ENCODE measurements at regions not wholly inside any gene's neighbourhood (a gene's known extent, or its start where the extent isn't known, plus 50 kb on each side); places are given as distances from the start of the nearest gene placed in this dataset.

DNA sequence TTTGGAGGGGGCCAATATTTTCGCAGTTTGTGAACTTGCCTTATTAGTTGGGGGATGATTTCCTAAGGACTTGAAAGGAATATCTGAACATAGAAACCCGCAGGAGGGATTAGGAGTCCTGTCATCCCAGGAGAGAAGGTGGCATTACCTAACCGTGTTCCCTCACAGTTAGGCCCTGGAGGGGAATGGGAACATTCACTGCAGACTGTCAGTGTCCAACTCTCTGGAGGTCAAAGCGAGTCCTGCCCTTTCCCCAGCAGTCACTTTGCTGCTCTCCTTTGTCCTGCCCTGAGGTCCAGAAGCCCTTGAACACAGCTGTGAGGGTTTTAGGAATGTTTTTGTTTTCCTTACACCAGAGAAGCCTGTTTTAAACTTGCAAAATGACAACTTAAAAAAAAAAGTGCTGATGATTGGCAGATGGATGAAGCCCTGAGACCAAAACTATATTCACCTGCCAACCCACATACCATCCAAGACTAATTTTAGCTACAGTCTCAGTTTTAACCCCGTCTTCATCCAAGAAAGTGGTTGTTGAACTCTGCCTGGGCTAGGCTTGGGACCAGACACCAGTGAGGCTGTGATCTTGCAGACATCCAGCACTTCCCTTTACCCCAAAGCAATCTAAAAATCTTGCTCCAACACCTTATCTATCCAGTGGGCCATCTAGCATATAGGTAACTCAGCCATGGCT, 90.5 kb upstream of the MEX3C start (continued):
- TF ChIP-seq PHF8 (conservative IDR thresholded peaks at IDR 0.05; ENCODE audit: low read depth, low read length) (no peak), TAF1 (IDR thresholded peaks at IDR 0.05; ENCODE audit: low read depth, low read length) (no peak)
